MCF 10A (cell line): ENCODE measurements at regions not wholly inside any gene's neighbourhood (a gene's known extent, or its start where the extent isn't known, plus 50 kb on each side); places are given as distances from the start of the nearest gene placed in this dataset.
A peak's percentile ranks its signal among the peaks of the same experiment; 100 is the strongest.

Experiments used
- BruUV-seq: library from RNA; stranded (reverse); fragments of 400-500 nt; replicated peaks from 2 replicates; lab custom pipeline; 2021; lab: Mats Ljungman, UMichigan
- CTCF ChIA-PET: fragments of 300-600 bp; sonication (Branson Sonifier 250); formaldehyde crosslinking; extraction: SDS; loops from one replicate; lab custom pipeline; 2021; ENCODE audit warnings: antibody characterized with exemption, inconsistent platforms; lab: Yijun Ruan, JAX
- POLR2A ChIA-PET: fragments of 300-600, 350-650 bp; sonication (Branson Sonifier 250); formaldehyde crosslinking; extraction: SDS; loops from one replicate; lab custom pipeline; 2020; ENCODE audit warnings: antibody characterized with exemption, inconsistent platforms; lab: Yijun Ruan, JAX
- DNase-seq: peaks from one replicate; pipeline ENCODE4 v3.0.0-alpha.2; 2018; ENCODE audit not compliant: unreplicated experiment
- H3K27ac Mint-ChIP-seq: one replicate; pipeline ENCODE4 v1.8.0; 2022; ENCODE audit warnings: mild to moderate bottlenecking, low read depth, mixed read lengths; ENCODE audit not compliant: unreplicated experiment
- H3K27me3 Mint-ChIP-seq: one replicate; pipeline ENCODE4 v1.8.0; 2022; ENCODE audit warnings: mixed read lengths; ENCODE audit not compliant: insufficient read depth, unreplicated experiment
- H3K36me3 Mint-ChIP-seq: one replicate; pipeline ENCODE4 v1.8.0; 2022; ENCODE audit warnings: mild to moderate bottlenecking, moderate library complexity, mixed read lengths; ENCODE audit not compliant: insufficient read depth, unreplicated experiment
- H3K4me1 Mint-ChIP-seq: one replicate; pipeline ENCODE4 v1.8.0; 2022; ENCODE audit warnings: mixed read lengths; ENCODE audit not compliant: insufficient read depth, unreplicated experiment
- H3K4me3 Mint-ChIP-seq: one replicate; pipeline ENCODE4 v1.8.0; 2022; ENCODE audit warnings: mild to moderate bottlenecking, moderate library complexity, mixed read lengths; ENCODE audit not compliant: unreplicated experiment
- H3K9me3 Mint-ChIP-seq: one replicate; pipeline ENCODE4 v1.8.0; 2022; ENCODE audit warnings: mixed read lengths; ENCODE audit not compliant: unreplicated experiment
- CTCF ChIP-seq: fragments of 200-600 bp; IDR thresholded peaks from one replicate; pipeline ENCODE4 v1.8.0; 2022; ENCODE audit warnings: antibody characterized with exemption, mild to moderate bottlenecking; ENCODE audit not compliant: unreplicated experiment
- intact Hi-C: fragments of 100-400 bp; cut with micrococcal nuclease; formaldehyde crosslinking; loops from 2 replicates; pipeline ENCODE4 v1.14.1; 2022

GRCh38 chr14:97074856-97075255, 277.7 kb downstream of the VRK1 start:
- Mint-ChIP-seq H3K9me3 (no peaks in the 10 kb centered on the region), H3K36me3 (no peaks in the 10 kb centered on the region), H3K27ac (no peak overlapping the region), H3K4me1 (peaks cover 12% of the 10 kb centered on the region), H3K27me3 (no peaks in the 10 kb centered on the region), H3K4me3 (no peak overlapping the region)
- DNase-seq = no peak
- POLR2A ChIA-PET = no interaction called here
- intact Hi-C loops = no loop called here
- BruUV-seq = no TSS peak
- CTCF ChIA-PET = interaction anchor here (0.6 kb wide), 2 partner anchors 12 to 102 kb away, joined by 3 read pairs; no protein-coding TSS in a partner anchor
- TF ChIP-seq CTCF = no peak

- Mint-ChIP-seq H3K4me1 (peaks cover 12% of the 10 kb centered on the region), H3K4me3 (no peak overlapping the region), H3K27ac (peak overlapping the region; percentile 35), H3K36me3 (no peaks in the 10 kb centered on the region), H3K9me3 (no peaks in the 10 kb centered on the region), H3K27me3 (no peaks in the 10 kb centered on the region)
- TF ChIP-seq CTCF = no peak
- CTCF ChIA-PET = no interaction called here
- intact Hi-C loops = no loop called here
- BruUV-seq = no TSS peak
- POLR2A ChIA-PET = interaction anchor here (0.6 kb wide), 1 partner anchor 13 kb away, joined by 3 read pairs; no protein-coding TSS in a partner anchor
- peak; percentile 91 for DNase-seq
These were observed 280.1 kb downstream of the VRK1 start for GRCh38 chr14:97077253-97077653.

GRCh38 chr14:97077687-97078086, 280.5 kb downstream of the VRK1 start:
- Mint-ChIP-seq H3K27ac (peak overlapping the region; percentile 35), H3K36me3 (no peaks in the 10 kb centered on the region), H3K9me3 (no peaks in the 10 kb centered on the region), H3K4me3 (no peak overlapping the region), H3K27me3 (no peaks in the 10 kb centered on the region), H3K4me1 (peaks cover 12% of the 10 kb centered on the region)
- intact Hi-C loops = no loop called here
- ChIA-PET CTCF (no interaction called here), POLR2A (interaction anchor here (0.6 kb wide), 1 partner anchor 12 kb away, joined by 3 read pairs; no protein-coding TSS in a partner anchor)
- DNase-seq = no peak
- TF ChIP-seq CTCF = no peak
- BruUV-seq = no TSS peak

- no peaks in the 10 kb centered on the region for H3K27me3 Mint-ChIP-seq
- TF ChIP-seq CTCF = no peak
- CTCF ChIA-PET = no interaction called here
- H3K9me3 Mint-ChIP-seq = no peaks in the 10 kb centered on the region
- DNase-seq = no peak
- no peak overlapping the region for H3K4me3 Mint-ChIP-seq
- BruUV-seq = no TSS peak
- no peaks in the 10 kb centered on the region for H3K36me3 Mint-ChIP-seq
- intact Hi-C loops = no loop called here
- POLR2A ChIA-PET = no interaction called here
- H3K27ac Mint-ChIP-seq = no peak overlapping the region
- peaks cover 12% of the 10 kb centered on the region for H3K4me1 Mint-ChIP-seq
These were observed 283.8 kb downstream of the VRK1 start for GRCh38 chr14:97080991-97081390.
